GM19455 (cell line): ENCODE measurements at regions not wholly inside any gene's neighbourhood (a gene's known extent, or its start where the extent isn't known, plus 50 kb on each side); places are given as distances from the start of the nearest gene placed in this dataset.
"Not testable (repeated sequence)": the region's sequence is repeated elsewhere in the genome, so short reads cannot be mapped to it uniquely, and the experiment has no call there.

Experiments
- ATAC-seq: cut with Tn5 transposase; IDR thresholded peaks from one replicate; pipeline ENCODE4 v1.9.1; 2021; ENCODE audit not compliant: unreplicated experiment

- ATAC-seq: no peak
Observed at GRCh38 chr22:23383491-23384361, 196.4 kb downstream of the IGLL1 start.

- ATAC-seq: no peak
Observed at GRCh38 chr22:23382428-23383218, 197.5 kb downstream of the IGLL1 start.

- no peak for ATAC-seq
Observed at GRCh38 chr22:23381661-23382427, 198.2 kb downstream of the IGLL1 start.

- ATAC-seq: no peak
Observed at GRCh38 chr22:23380911-23381310, 199.2 kb downstream of the IGLL1 start.

GRCh38 chr22:23380230-23380573 lies 199.9 kb downstream of the IGLL1 start:
- ATAC-seq: no peak

GRCh38 chr22:23379540-23380229 lies 199.4 kb downstream of the BCR start:
- not testable (repeated sequence) for ATAC-seq

- no peak for ATAC-seq
Observed at GRCh38 chr22:23377767-23378166, 197.5 kb downstream of the BCR start.

- no peak for ATAC-seq
Observed at GRCh38 chr22:23376256-23376655, 195.9 kb downstream of the BCR start.

GRCh38 chr22:23375031-23375827 lies 194.9 kb downstream of the BCR start:
- no peak for ATAC-seq

- no peak for ATAC-seq
Observed at GRCh38 chr22:23373601-23374000, 193.3 kb downstream of the BCR start.

- no peak for ATAC-seq
Observed at GRCh38 chr22:23370251-23370650, 189.9 kb downstream of the BCR start.

GRCh38 chr22:23369054-23369685 lies 188.9 kb downstream of the BCR start:
- no peak for ATAC-seq
